BJ (cell line): ENCODE measurements at regions not wholly inside any gene's neighbourhood (a gene's known extent, or its start where the extent isn't known, plus 50 kb on each side); places are given as distances from the start of the nearest gene placed in this dataset.

Experiments
- CTCF ChIA-PET: fragments of 350-600 bp; formaldehyde crosslinking; extraction: SDS; loops from one replicate; lab custom pipeline; 2021; ENCODE audit warnings: antibody characterized with exemption, inconsistent platforms; lab: Yijun Ruan, JAX
- POLR2A ChIA-PET: fragments of 300-600 bp; sonication (Branson Sonifier 250); formaldehyde crosslinking; extraction: SDS; loops from one replicate; lab custom pipeline; 2021; ENCODE audit warnings: antibody characterized with exemption; lab: Charles Lee
- DNase-seq: peaks from one replicate; pipeline ENCODE4 v3.0.0-alpha.2; 2011; ENCODE audit warnings: low read depth
- H3K27me3 ChIP-seq: 2 replicates; pipeline ENCODE4 v1.6.0; 2011; ENCODE audit warnings: low read length; ENCODE audit not compliant: control insufficient read depth, insufficient read depth
- H3K36me3 ChIP-seq: 2 replicates; pipeline ENCODE4 v1.5.1; 2011; ENCODE audit warnings: low read length; ENCODE audit not compliant: control insufficient read depth, insufficient read depth
- H3K4me3 ChIP-seq: 2 replicates; pipeline ENCODE4 v1.5.1; 2011; ENCODE audit warnings: low read depth, mild to moderate bottlenecking, control low read depth, low read length
- TF ChIP-seq, protein P1 (sequence below): IDR thresholded peaks from 2 replicates; pipeline ENCODE4 v1.5.1; 2011; ENCODE audit warnings: low read depth, mild to moderate bottlenecking, control low read depth, inconsistent platforms, low read length, moderate library complexity; ENCODE audit not compliant: insufficient read depth

DNA sequence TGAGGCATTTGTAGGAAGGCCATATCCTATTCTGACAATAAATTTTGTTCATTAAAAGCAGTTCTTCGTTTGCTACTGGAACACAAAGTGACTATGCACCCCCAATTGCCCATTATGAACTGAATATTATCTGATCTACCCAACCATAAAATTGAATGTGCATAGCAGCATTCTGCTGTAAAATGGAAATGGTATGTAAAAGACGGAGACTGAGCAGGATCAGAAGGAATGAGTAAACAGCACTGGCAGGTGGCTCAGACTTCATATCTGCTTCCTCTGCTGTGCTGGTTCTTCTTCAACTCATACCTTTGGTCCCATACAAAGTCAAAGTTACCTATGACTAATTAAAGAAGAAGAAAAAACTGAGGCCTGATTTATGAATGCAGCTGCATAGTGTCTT lies 339.5 kb downstream of the PLA2G4A start:
- POLR2A ChIA-PET, result no interaction called here
- DNase-seq, result no peak
- CTCF ChIA-PET, result no interaction called here
- no peaks in the 10 kb centered on the region for H3K27me3 ChIP-seq
- TF ChIP-seq, protein P1, sequence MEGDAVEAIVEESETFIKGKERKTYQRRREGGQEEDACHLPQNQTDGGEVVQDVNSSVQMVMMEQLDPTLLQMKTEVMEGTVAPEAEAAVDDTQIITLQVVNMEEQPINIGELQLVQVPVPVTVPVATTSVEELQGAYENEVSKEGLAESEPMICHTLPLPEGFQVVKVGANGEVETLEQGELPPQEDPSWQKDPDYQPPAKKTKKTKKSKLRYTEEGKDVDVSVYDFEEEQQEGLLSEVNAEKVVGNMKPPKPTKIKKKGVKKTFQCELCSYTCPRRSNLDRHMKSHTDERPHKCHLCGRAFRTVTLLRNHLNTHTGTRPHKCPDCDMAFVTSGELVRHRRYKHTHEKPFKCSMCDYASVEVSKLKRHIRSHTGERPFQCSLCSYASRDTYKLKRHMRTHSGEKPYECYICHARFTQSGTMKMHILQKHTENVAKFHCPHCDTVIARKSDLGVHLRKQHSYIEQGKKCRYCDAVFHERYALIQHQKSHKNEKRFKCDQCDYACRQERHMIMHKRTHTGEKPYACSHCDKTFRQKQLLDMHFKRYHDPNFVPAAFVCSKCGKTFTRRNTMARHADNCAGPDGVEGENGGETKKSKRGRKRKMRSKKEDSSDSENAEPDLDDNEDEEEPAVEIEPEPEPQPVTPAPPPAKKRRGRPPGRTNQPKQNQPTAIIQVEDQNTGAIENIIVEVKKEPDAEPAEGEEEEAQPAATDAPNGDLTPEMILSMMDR, result no peak
- H3K4me3 ChIP-seq, result no peak overlapping the region
- no peaks in the 10 kb centered on the region for H3K36me3 ChIP-seq

DNA sequence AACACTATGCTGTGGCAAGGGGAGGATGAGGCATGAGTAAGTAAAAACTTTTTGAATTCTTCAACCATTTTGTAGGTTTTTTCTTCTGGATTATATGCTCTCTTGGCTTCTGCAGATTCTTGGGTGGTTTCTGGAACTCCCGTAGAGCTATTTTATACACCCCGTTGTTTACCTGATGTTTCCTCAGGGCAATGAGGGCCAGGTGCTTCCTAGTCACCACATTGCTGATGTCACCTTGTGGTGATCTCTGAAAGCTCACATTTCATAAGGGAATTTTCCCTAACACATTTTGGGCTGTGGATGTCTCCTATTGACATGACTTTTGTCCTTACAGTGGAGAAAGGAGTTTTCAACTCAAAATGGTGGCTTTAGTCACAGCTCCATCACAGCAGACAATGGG lies 356.6 kb downstream of the PLA2G4A start:
- DNase-seq, result no peak
- TF ChIP-seq, protein P1, result no peak
- H3K36me3 ChIP-seq, result no peaks in the 10 kb centered on the region
- POLR2A ChIA-PET, result no interaction called here
- no peaks in the 10 kb centered on the region for H3K27me3 ChIP-seq
- no peak overlapping the region for H3K4me3 ChIP-seq
- CTCF ChIA-PET, result no interaction called here

DNA sequence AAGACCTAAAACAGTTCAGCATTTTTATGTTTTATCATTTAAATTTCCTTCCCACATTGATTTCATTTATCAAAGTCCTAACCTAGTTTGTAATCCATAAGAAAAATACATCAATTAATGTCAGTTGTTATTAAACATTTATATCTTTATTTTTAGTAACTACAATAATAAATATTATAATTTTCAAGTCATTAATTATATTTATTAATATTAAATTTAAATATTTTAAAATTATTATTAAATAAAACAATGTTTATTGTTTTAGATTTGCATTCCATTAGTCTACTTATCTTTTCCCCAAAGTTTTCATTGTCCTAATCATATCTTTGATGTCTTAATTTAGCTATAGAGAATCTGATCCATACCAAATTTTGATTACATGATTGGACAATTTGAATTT lies 368.9 kb downstream of the PLA2G4A start:
- no peak for DNase-seq
- TF ChIP-seq, protein P1, result no peak
- H3K36me3 ChIP-seq, result no peaks in the 10 kb centered on the region
- ChIA-PET POLR2A (no interaction called here), CTCF (interaction anchor here (0.5 kb wide), 1 partner anchor 157 kb away, joined by 3 read pairs; no protein-coding TSS in a partner anchor)
- no peaks in the 10 kb centered on the region for H3K27me3 ChIP-seq
- no peak overlapping the region for H3K4me3 ChIP-seq

DNA sequence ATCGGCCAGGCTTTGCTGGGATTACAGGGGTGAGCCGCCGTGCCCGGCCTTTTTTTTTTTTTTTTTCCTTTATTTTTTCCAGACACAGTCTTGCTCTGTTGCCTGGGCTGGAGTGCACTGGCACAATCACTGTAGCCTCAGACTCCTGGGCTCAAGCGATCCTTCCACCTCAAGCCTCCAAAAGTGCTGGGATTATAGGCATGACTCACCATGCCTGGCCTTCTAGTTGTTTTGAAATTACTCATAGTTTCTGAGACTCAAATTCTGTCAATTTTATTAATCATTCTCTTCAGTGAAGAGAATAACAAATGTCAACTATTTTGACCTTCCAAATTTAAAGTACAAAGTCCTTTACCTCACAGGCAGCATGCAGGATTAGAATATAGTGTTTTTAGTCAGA lies 374.5 kb downstream of the PLA2G4A start:
- CTCF ChIA-PET, result no interaction called here
- POLR2A ChIA-PET, result no interaction called here
- H3K36me3 ChIP-seq, result no peaks in the 10 kb centered on the region
- TF ChIP-seq, protein P1, result no peak
- no peaks in the 10 kb centered on the region for H3K27me3 ChIP-seq
- no peak for DNase-seq
- no peak overlapping the region for H3K4me3 ChIP-seq

DNA sequence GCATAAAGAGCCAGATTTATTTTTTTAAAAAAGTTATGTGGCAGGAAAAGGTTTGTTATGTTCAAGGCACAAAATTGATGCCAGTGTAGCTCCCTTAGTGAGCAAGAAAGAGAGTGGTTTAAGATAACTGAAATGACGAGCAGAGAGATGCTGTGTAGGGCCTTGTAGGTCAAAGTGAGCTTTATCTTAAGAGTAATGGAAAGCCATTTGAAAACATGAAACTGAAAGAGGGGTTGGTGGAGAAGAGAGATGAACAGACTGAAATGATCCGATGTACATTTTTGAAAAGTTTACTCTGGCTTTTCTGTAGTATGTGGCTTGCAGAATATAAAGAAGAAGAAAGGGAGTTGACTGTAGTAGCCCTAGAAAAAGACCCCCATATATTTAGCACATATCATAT lies 383.6 kb downstream of the PLA2G4A start:
- no peak overlapping the region for H3K4me3 ChIP-seq
- CTCF ChIA-PET, result no interaction called here
- H3K27me3 ChIP-seq, result no peaks in the 10 kb centered on the region
- no peak for DNase-seq
- TF ChIP-seq, protein P1, result no peak
- POLR2A ChIA-PET, result no interaction called here
- H3K36me3 ChIP-seq, result no peaks in the 10 kb centered on the region
